ENCODE measurements at regions not wholly inside any gene's neighbourhood (a gene's known extent, or its start where the extent isn't known, plus 50 kb on each side); places are given as distances from the start of the nearest gene placed in this dataset.

DNA sequence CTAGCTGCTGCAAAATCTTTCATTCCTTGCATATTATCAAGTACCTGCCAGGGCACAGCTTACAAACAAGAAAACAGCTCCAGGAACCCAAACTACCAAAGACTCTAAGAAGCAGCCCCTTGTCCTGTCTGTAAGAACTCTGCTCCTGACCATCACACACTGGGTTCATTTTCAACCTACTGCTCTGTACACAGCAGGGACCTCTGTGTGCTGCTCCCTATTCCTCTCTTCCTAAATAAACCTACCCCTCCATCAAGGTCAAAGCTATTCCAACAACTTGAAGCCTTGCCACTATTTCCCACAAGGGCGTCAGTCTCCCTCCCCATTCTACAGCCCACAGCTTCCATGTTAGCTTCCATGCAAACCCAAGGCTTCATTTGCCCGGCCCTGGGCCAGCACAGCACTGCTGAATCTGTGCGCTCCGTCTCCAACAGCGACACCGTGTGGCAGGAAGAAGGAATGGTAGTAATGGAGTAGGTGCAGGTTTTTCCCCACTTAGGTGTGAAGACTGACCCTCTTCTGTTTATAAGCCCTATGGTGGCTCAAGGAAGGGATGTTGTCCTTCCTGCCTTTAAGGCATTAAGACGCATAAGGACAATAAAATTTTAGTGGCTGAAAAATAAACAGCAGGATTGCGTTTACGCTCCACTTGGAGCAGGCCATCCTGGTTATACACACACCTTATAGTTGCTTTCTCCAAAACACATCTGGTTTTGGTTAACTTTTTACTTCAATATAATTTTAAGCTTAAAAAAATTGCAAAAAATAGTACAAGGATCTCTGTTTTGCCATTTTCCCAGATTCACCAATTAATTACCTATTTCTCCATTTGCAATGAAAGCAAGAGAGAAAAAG lies 115.2 kb upstream of the NXT1 start:
- intact Hi-C loops (cut with DNase I, micrococcal nuclease): no loop called here
- ATAC-seq (peak; percentile 84), DNase-seq (peak; percentile 59 to 63 (median 59))
- Histone ChIP-seq H3K4me3 (no peak overlapping the region), H3K36me3 (ENCODE audit: low read depth) (no peaks in the 10 kb centered on the region), H3K4me1 (ENCODE audit: low read depth) (no peaks in the 10 kb centered on the region), H3K9me3 (no peaks in the 10 kb centered on the region)
- TF ChIP-seq, protein P1, sequence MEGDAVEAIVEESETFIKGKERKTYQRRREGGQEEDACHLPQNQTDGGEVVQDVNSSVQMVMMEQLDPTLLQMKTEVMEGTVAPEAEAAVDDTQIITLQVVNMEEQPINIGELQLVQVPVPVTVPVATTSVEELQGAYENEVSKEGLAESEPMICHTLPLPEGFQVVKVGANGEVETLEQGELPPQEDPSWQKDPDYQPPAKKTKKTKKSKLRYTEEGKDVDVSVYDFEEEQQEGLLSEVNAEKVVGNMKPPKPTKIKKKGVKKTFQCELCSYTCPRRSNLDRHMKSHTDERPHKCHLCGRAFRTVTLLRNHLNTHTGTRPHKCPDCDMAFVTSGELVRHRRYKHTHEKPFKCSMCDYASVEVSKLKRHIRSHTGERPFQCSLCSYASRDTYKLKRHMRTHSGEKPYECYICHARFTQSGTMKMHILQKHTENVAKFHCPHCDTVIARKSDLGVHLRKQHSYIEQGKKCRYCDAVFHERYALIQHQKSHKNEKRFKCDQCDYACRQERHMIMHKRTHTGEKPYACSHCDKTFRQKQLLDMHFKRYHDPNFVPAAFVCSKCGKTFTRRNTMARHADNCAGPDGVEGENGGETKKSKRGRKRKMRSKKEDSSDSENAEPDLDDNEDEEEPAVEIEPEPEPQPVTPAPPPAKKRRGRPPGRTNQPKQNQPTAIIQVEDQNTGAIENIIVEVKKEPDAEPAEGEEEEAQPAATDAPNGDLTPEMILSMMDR (IDR thresholded peaks at IDR 0.05): peak; percentile 54

GRCh38 chr20:23234311-23235078 lies 116.1 kb upstream of the NXT1 start:
- TF ChIP-seq, protein P1 (IDR thresholded peaks at IDR 0.05): no peak
- Histone ChIP-seq H3K4me1 (ENCODE audit: low read depth) (no peaks in the 10 kb centered on the region), H3K36me3 (ENCODE audit: low read depth) (no peaks in the 10 kb centered on the region), H3K9me3 (no peaks in the 10 kb centered on the region), H3K4me3 (no peak overlapping the region)
- ATAC-seq (no peak), DNase-seq (no peak)
- intact Hi-C loops (cut with DNase I, micrococcal nuclease): no loop called here

DNA sequence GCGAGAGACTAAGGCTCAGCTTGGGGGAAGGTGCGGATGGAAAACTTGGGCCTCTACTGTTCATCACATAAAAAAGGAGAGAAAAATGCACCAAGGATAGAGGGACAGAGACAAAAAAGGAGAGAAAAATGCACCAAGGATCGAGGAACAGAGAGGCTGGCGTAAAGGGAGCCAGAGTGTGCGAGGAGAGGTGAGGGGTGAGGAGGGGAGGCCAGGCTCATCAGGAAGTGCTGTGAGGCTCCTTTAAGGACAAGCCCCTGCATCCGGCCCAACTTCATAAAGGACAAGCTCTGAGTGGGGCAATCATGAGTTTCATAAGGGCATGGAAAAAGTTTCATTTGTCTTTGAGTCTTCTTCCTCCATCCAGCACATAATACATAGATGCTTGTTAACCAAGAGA lies 117.2 kb upstream of the NXT1 start:
- no peaks in the 10 kb centered on the region for H3K4me1 ChIP-seq (ENCODE audit: low read depth)
- ATAC-seq: no peak
- intact Hi-C loops (cut with DNase I, micrococcal nuclease): no loop called here
- no peak overlapping the region for H3K4me3 ChIP-seq
- no peaks in the 10 kb centered on the region for H3K36me3 ChIP-seq (ENCODE audit: low read depth)
- TF ChIP-seq, protein P1 (IDR thresholded peaks at IDR 0.05): no peak
- H3K9me3 ChIP-seq: no peaks in the 10 kb centered on the region
- DNase-seq: no peak

DNA sequence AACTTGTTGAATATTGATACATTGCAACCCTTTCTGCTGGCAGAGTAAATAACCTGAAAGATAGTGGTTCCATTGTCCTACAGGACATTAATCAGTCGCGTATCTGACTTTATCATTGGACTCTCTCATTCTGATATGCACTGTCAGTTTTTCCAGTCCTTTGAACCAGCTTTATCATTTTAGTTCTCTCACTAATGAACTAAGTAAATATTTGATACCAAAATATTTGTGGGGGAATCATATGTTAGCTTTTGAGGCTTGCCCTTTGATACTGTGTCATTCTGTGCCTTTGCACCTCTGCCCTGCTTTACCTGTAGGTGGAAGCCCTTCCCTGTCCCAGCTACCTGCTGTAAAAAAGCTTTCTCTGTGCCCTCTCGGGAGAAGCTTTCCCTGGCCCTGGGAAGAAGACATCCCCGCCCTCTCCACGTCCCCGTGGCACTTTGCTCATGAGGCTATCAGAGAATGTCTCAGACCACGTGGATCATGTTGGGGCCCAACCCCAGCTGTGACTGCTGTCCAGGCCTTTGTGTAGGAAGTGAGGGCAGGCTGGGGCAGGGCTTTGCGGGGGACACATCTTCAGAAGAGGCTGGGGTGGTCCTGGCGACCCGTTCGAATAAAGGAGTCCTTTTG lies 117.8 kb upstream of the NXT1 start:
- H3K4me3 ChIP-seq: no peak overlapping the region
- no peak for DNase-seq
- no peaks in the 10 kb centered on the region for H3K4me1 ChIP-seq (ENCODE audit: low read depth)
- ATAC-seq: no peak
- intact Hi-C loops (cut with DNase I, micrococcal nuclease): no loop called here
- H3K36me3 ChIP-seq (ENCODE audit: low read depth): no peaks in the 10 kb centered on the region
- H3K9me3 ChIP-seq: no peaks in the 10 kb centered on the region
- TF ChIP-seq, protein P1 (IDR thresholded peaks at IDR 0.05): no peak

- Histone ChIP-seq H3K4me1 (ENCODE audit: low read depth) (no peaks in the 10 kb centered on the region), H3K9me3 (no peaks in the 10 kb centered on the region), H3K4me3 (no peak overlapping the region), H3K36me3 (ENCODE audit: low read depth) (no peaks in the 10 kb centered on the region)
- intact Hi-C loops (cut with DNase I, micrococcal nuclease): no loop called here
- DNase-seq: no peak
- TF ChIP-seq, protein P1 (IDR thresholded peaks at IDR 0.05): no peak
- ATAC-seq: no peak
These were observed 118.4 kb upstream of the NXT1 start for GRCh38 chr20:23232219-23232581.

Measured in mucosa of descending colon (tissue), 3 donors.